ENCODE measurements at regions not wholly inside any gene's neighbourhood (a gene's known extent, or its start where the extent isn't known, plus 50 kb on each side); places are given as distances from the start of the nearest gene placed in this dataset.
A peak's percentile ranks its signal among the peaks of the same experiment; 100 is the strongest.

DNA sequence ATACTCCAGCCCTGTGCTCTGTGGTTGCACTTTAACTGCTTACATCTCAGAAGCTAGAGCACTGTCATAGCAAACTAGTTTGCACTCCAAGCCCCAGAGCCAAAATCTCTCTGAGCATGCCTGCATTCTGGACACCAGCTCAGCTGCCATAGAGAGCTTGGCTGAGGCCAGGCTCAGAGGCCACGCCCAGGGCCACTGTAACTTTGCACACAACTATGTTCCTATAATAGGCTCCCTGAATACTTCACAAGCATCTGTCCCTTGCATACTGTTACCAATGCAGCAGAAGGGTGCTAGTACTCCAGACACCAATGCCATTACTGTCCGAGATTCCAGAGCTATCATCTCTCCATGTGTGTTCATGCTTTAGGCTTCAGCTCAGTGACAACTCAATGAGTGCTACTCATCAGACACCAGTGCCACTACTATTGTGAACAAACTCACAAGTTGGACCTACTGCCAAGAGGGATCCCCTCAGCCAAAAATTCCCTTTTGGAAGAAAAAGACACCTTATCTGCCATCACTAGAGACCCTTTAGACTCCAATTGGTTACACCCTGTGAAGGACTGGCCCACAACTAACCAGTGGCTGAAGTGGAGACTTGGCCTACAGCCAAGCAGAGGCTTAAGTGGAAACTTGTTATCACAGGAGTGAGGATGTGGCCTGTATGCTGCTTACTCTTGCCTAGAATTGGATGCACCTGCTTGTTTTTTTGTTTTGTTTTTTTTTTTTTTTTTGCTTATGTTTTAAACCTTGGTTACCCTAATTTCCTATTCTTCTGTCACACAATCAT, 211.6 kb upstream of the MAGI2 start:
- Histone ChIP-seq H3K27ac (ENCODE audit: control insufficient read depth, insufficient read depth) (no peak overlapping the region), H2AFZ (ENCODE audit: control insufficient read depth, low read depth, low read length) (no peak overlapping the region), H3K36me3 (ENCODE audit: control insufficient read depth in 2 of 2, insufficient read depth in 2 of 2, low read length in 1 of 2) (no peaks in the 10 kb centered on the region), H3K9ac (ENCODE audit: control insufficient read depth, insufficient read depth, low read length) (no peak overlapping the region), H3K79me2 (ENCODE audit: control insufficient read depth, insufficient read depth, low read length) (no peaks in the 10 kb centered on the region), H4K20me1 (ENCODE audit: control insufficient read depth, insufficient read depth) (no peaks in the 10 kb centered on the region), H3K27me3 (replicated peaks in 1 of 2; ENCODE audit: control insufficient read depth in 2 of 2, insufficient read depth in 2 of 2, low read length in 1 of 2) (no peaks in the 10 kb centered on the region), H3K4me2 (ENCODE audit: control insufficient read depth, insufficient read depth) (no peak overlapping the region), H3K4me1 (ENCODE audit: control insufficient read depth, insufficient read depth, low read length) (no peaks in the 10 kb centered on the region), H3K4me3 (no peak overlapping the region), H3K9me3 (replicated peaks; ENCODE audit: control insufficient read depth, insufficient read depth, low read length) (no peaks in the 10 kb centered on the region)
- DNase-seq (ENCODE audit: low read depth, low spot score), result no peak
- CTCF ChIA-PET, result interaction anchor here (1.0 kb wide), 1 partner anchor 9 kb away, joined by 3 read pairs; no protein-coding TSS in a partner anchor
- WGBS (ENCODE audit: insufficient coverage, insufficient replicate concordance, low lambda C conversion rate, missing lambda C conversion rate), result 14% methylated on average over 2 of the region's 2 CpGs
- ATAC-seq, result no peak
- no TSS peak for BruUV-seq (replicated peaks)
- POLR2A ChIA-PET, result no interaction called here
- no peak for FAIRE-seq
- in situ Hi-C loops (cut with MboI) (no loop called here), intact Hi-C loops (cut with micrococcal nuclease; ENCODE audit: unreplicated experiment) (no loop called here)
- TF ChIP-seq ZSCAN29 (IDR thresholded peaks at IDR 0.05) (no peak), YY1 (IDR thresholded peaks at IDR 0.05; ENCODE audit: low read depth, low read length) (no peak), MXI1 (IDR thresholded peaks at IDR 0.05; ENCODE audit: low read depth, low read length) (no peak)
- RAD21 ChIA-PET (ENCODE audit: unreplicated experiment), result no interaction called here
- SMC1A ChIA-PET (ENCODE audit: uncharacterized antibody, unreplicated experiment), result no interaction called here

DNA sequence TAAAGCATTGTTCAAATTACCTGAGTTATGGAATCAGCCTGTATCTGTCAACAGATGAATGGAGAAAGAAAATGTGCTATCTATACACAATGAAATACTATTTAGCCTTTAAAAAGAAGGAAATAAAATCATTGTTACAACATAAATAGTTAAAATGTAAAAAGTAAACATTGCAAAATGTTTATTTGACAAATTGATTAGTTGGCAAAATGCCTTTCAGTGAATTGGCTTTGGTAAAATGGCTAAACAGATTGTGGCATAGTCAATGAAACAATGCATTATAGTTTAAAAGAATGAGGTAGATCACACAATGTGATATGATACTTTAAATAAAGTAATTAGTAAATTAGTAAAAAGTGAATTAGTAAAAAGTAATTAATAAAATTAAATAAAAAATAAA, 204.8 kb upstream of the MAGI2 start:
- Histone ChIP-seq H2AFZ (ENCODE audit: control insufficient read depth, low read depth, low read length) (no peak overlapping the region), H4K20me1 (ENCODE audit: control insufficient read depth, insufficient read depth) (no peaks in the 10 kb centered on the region), H3K79me2 (ENCODE audit: control insufficient read depth, insufficient read depth, low read length) (no peaks in the 10 kb centered on the region), H3K36me3 (ENCODE audit: control insufficient read depth in 2 of 2, insufficient read depth in 2 of 2, low read length in 1 of 2) (no peaks in the 10 kb centered on the region), H3K4me1 (ENCODE audit: control insufficient read depth, insufficient read depth, low read length) (no peaks in the 10 kb centered on the region), H3K4me3 (no peak overlapping the region), H3K9ac (ENCODE audit: control insufficient read depth, insufficient read depth, low read length) (no peak overlapping the region), H3K27me3 (replicated peaks in 1 of 2; ENCODE audit: control insufficient read depth in 2 of 2, insufficient read depth in 2 of 2, low read length in 1 of 2) (no peaks in the 10 kb centered on the region), H3K27ac (ENCODE audit: control insufficient read depth, insufficient read depth) (no peak overlapping the region), H3K4me2 (ENCODE audit: control insufficient read depth, insufficient read depth) (no peak overlapping the region), H3K9me3 (replicated peaks; ENCODE audit: control insufficient read depth, insufficient read depth, low read length) (no peaks in the 10 kb centered on the region)
- FAIRE-seq, result peak; percentile 35
- no TSS peak for BruUV-seq (replicated peaks)
- ChIA-PET CTCF (no interaction called here), SMC1A (ENCODE audit: uncharacterized antibody, unreplicated experiment) (no interaction called here), POLR2A (no interaction called here), RAD21 (ENCODE audit: unreplicated experiment) (no interaction called here)
- no peak for ATAC-seq
- in situ Hi-C loops (cut with MboI), result no loop called here
- DNase-seq (ENCODE audit: low read depth, low spot score), result no peak
- intact Hi-C loops (cut with micrococcal nuclease; ENCODE audit: unreplicated experiment), result no loop called here
- TF ChIP-seq DPF2 (IDR thresholded peaks at IDR 0.05) (no peak), PAX8 (IDR thresholded peaks at IDR 0.05) (no peak), IRF4 (IDR thresholded peaks at IDR 0.05; ENCODE audit: low read depth, low read length) (no peak), ATF7 (IDR thresholded peaks at IDR 0.05; ENCODE audit: low read depth) (no peak), CHD1 (IDR thresholded peaks at IDR 0.05; ENCODE audit: low read depth, low read length) (no peak), SRF (IDR thresholded peaks at IDR 0.05; ENCODE audit: low read depth in 2 of 2, low read length in 2 of 2) (no peak), EZH2 (IDR thresholded peaks at IDR 0.05; ENCODE audit: borderline replicate concordance, control insufficient read depth, low read depth, low read length) (no peak), ZNF622 (IDR thresholded peaks at IDR 0.05) (no peak)
- TF ChIP-seq, protein P1, sequence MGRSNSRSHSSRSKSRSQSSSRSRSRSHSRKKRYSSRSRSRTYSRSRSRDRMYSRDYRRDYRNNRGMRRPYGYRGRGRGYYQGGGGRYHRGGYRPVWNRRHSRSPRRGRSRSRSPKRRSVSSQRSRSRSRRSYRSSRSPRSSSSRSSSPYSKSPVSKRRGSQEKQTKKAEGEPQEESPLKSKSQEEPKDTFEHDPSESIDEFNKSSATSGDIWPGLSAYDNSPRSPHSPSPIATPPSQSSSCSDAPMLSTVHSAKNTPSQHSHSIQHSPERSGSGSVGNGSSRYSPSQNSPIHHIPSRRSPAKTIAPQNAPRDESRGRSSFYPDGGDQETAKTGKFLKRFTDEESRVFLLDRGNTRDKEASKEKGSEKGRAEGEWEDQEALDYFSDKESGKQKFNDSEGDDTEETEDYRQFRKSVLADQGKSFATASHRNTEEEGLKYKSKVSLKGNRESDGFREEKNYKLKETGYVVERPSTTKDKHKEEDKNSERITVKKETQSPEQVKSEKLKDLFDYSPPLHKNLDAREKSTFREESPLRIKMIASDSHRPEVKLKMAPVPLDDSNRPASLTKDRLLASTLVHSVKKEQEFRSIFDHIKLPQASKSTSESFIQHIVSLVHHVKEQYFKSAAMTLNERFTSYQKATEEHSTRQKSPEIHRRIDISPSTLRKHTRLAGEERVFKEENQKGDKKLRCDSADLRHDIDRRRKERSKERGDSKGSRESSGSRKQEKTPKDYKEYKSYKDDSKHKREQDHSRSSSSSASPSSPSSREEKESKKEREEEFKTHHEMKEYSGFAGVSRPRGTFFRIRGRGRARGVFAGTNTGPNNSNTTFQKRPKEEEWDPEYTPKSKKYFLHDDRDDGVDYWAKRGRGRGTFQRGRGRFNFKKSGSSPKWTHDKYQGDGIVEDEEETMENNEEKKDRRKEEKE (IDR thresholded peaks at IDR 0.05), result no peak
- TF ChIP-seq, protein P2, sequence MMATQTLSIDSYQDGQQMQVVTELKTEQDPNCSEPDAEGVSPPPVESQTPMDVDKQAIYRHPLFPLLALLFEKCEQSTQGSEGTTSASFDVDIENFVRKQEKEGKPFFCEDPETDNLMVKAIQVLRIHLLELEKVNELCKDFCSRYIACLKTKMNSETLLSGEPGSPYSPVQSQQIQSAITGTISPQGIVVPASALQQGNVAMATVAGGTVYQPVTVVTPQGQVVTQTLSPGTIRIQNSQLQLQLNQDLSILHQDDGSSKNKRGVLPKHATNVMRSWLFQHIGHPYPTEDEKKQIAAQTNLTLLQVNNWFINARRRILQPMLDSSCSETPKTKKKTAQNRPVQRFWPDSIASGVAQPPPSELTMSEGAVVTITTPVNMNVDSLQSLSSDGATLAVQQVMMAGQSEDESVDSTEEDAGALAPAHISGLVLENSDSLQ (IDR thresholded peaks at IDR 0.05), result no peak
- TF ChIP-seq, protein P3, sequence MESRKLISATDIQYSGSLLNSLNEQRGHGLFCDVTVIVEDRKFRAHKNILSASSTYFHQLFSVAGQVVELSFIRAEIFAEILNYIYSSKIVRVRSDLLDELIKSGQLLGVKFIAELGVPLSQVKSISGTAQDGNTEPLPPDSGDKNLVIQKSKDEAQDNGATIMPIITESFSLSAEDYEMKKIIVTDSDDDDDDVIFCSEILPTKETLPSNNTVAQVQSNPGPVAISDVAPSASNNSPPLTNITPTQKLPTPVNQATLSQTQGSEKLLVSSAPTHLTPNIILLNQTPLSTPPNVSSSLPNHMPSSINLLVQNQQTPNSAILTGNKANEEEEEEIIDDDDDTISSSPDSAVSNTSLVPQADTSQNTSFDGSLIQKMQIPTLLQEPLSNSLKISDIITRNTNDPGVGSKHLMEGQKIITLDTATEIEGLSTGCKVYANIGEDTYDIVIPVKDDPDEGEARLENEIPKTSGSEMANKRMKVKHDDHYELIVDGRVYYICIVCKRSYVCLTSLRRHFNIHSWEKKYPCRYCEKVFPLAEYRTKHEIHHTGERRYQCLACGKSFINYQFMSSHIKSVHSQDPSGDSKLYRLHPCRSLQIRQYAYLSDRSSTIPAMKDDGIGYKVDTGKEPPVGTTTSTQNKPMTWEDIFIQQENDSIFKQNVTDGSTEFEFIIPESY (IDR thresholded peaks at IDR 0.05), result no peak
